ENCODE measurements at regions not wholly inside any gene's neighbourhood (a gene's known extent, or its start where the extent isn't known, plus 50 kb on each side); places are given as distances from the start of the nearest gene placed in this dataset.

DNA sequence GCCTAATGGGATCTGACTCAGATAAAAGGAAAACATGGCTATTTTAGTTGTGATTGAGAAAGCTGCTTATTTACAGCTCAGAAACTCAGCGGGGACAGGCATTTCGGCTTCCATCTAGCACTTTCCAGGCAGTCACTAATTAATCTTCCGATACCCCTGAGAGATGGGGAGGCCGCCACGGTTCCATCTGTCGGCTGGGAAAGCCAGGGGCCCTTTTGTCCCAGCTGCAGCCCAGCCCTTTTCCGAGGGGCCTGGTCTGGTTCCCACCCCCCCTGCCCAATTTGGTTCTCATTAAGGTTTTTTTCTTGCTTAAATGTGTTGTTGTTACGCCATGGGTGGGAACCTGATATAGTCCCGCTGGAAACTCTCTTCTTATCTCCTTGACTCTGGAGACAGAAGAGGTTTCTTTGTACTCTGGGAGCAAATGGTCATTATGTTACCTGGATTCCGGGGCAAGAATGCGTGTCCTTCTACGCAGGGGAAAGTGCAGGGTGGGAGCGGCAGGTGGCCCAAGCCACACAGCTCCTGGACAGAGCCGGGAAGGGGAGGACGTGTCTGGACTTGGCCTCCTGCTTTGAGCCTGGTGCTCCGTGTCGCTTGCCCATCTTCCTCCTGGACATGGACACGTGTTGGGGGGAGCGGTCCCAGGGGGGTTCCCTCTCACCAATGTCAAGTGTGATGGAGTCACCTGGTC lies 50.9 kb upstream of the GSE1 start:
- no peak for TF ChIP-seq EP300 (IDR thresholded peaks at IDR 0.05)
- TF ChIP-seq POLR2AphosphoS5 (IDR thresholded peaks at IDR 0.05) = no peak
- TF ChIP-seq, protein P1, sequence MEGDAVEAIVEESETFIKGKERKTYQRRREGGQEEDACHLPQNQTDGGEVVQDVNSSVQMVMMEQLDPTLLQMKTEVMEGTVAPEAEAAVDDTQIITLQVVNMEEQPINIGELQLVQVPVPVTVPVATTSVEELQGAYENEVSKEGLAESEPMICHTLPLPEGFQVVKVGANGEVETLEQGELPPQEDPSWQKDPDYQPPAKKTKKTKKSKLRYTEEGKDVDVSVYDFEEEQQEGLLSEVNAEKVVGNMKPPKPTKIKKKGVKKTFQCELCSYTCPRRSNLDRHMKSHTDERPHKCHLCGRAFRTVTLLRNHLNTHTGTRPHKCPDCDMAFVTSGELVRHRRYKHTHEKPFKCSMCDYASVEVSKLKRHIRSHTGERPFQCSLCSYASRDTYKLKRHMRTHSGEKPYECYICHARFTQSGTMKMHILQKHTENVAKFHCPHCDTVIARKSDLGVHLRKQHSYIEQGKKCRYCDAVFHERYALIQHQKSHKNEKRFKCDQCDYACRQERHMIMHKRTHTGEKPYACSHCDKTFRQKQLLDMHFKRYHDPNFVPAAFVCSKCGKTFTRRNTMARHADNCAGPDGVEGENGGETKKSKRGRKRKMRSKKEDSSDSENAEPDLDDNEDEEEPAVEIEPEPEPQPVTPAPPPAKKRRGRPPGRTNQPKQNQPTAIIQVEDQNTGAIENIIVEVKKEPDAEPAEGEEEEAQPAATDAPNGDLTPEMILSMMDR (IDR thresholded peaks at IDR 0.05) = no peak
